Caco-2 (cell line): ENCODE measurements at regions not wholly inside any gene's neighbourhood (a gene's known extent, or its start where the extent isn't known, plus 50 kb on each side); places are given as distances from the start of the nearest gene placed in this dataset.

Experiments
- BruUV-seq: library from RNA; stranded (reverse); fragments of 400-500 nt; replicated peaks from 2 replicates; lab custom pipeline; 2021; lab: Mats Ljungman, UMichigan
- CTCF ChIA-PET: fragments of 300-600 bp; sonication (Branson Sonifier 250); formaldehyde crosslinking; loops from one replicate; lab custom pipeline; 2022; ENCODE audit warnings: antibody characterized with exemption; lab: Charles Lee
- POLR2A ChIA-PET: fragments of 300-600 bp; sonication (Branson Sonifier 250); formaldehyde crosslinking; loops from one replicate; lab custom pipeline; 2022; ENCODE audit warnings: antibody characterized with exemption; lab: Charles Lee
- DNase-seq, 2 experiments: peaks; one replicate each; pipeline versions ENCODE4 v3.0.0 to v3.0.0-alpha.2; 2020 to 2022
- H3K27me3 ChIP-seq: replicated peaks from 2 replicates; pipeline ENCODE4 v1.6.0; 2011; ENCODE audit warnings: low read length; ENCODE audit not compliant: control insufficient read depth, insufficient read depth
- H3K36me3 ChIP-seq: 2 replicates; pipeline ENCODE4 v1.5.1; 2011; ENCODE audit warnings: low read length; ENCODE audit not compliant: control insufficient read depth, insufficient read depth
- H3K4me1 ChIP-seq: fragments of 250-450 bp; sonication (Bioruptor Pico); 2 replicates; pipeline ENCODE4 v1.5.1; 2020; ENCODE audit warnings: mild to moderate bottlenecking
- H3K4me3 ChIP-seq: 2 replicates; pipeline ENCODE4 v1.5.1; 2011; ENCODE audit warnings: low read depth, mild to moderate bottlenecking, control low read depth, low read length
- H3K9me3 ChIP-seq: fragments of 250-450 bp; sonication (Bioruptor Pico); 2 replicates; pipeline ENCODE4 v1.5.1; 2020; ENCODE audit warnings: mild to moderate bottlenecking, moderate library complexity
- H3K27ac Mint-ChIP-seq: one replicate; pipeline ENCODE4 v1.8.0; 2022; ENCODE audit warnings: mixed read lengths; ENCODE audit not compliant: unreplicated experiment
- H3K27me3 Mint-ChIP-seq: one replicate; pipeline ENCODE4 v1.8.0; 2022; ENCODE audit warnings: mixed read lengths; ENCODE audit not compliant: insufficient read depth, unreplicated experiment
- H3K36me3 Mint-ChIP-seq: one replicate; pipeline ENCODE4 v1.8.0; 2022; ENCODE audit warnings: mild to moderate bottlenecking, mixed read lengths; ENCODE audit not compliant: insufficient read depth, unreplicated experiment
- H3K4me1 Mint-ChIP-seq: one replicate; pipeline ENCODE4 v1.8.0; 2022; ENCODE audit warnings: low read depth, mixed read lengths; ENCODE audit not compliant: unreplicated experiment
- H3K4me3 Mint-ChIP-seq: one replicate; pipeline ENCODE4 v1.8.0; 2022; ENCODE audit warnings: mild to moderate bottlenecking, moderate library complexity, mixed read lengths; ENCODE audit not compliant: unreplicated experiment
- H3K9me3 Mint-ChIP-seq: one replicate; pipeline ENCODE4 v1.8.0; 2022; ENCODE audit warnings: mixed read lengths; ENCODE audit not compliant: unreplicated experiment
- CTCF ChIP-seq, 2 experiments: fragments of 200-600 bp in 1 of 2; IDR thresholded peaks; 1 replicate in 1 of 2; 2 replicates in 1 of 2; pipeline versions ENCODE4 v1.5.1 to v1.8.0; 2011 to 2022; ENCODE audit warnings: antibody characterized with exemption in 1 of 2, control low read depth in 1 of 2, inconsistent platforms in 1 of 2, low read depth in 1 of 2, low read length in 1 of 2, mild to moderate bottlenecking in 1 of 2, moderate library complexity in 1 of 2; ENCODE audit not compliant: insufficient read depth in 1 of 2, severe bottlenecking in 1 of 2, unreplicated experiment in 1 of 2
- intact Hi-C: fragments of 100-400 bp; cut with micrococcal nuclease; formaldehyde crosslinking; loops from one replicate; pipeline ENCODE4 v1.10.0; 2022; ENCODE audit not compliant: unreplicated experiment

DNA sequence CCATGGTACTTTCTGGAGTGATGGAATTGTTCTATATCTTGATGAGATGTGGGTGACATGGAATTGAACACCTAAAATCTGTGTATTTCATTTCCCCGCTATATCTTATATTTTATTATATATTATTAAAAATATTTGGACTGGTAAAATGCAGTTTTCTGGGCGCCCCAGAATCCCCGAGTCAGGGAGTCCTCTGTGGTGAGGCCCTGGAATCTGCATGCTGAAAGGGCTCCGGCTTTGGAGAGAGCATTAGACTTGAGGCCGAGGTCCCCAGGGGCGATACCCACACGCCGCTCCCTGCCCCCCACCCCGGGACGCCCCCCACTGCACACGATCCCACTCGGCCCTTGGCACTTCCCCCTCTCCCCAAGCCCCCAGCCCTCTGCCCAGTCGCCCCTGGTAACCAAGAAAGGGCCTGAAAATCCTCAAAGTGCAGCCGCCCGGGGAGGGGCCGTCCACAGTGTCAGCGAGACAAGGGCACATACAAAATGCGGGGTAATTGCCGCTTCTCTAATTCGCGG lies 126.0 kb downstream of the ZFP36L2 start:
- intact Hi-C loops, result no loop called here
- POLR2A ChIA-PET, result no interaction called here
- Histone ChIP-seq H3K4me1 (no peaks in the 10 kb centered on the region), H3K27me3 (no peaks in the 10 kb centered on the region), H3K36me3 (no peaks in the 10 kb centered on the region), H3K4me3 (no peak overlapping the region), H3K9me3 (peaks cover 6% of the 10 kb centered on the region)
- Mint-ChIP-seq H3K4me3 (no peak overlapping the region), H3K4me1 (no peaks in the 10 kb centered on the region), H3K27me3 (no peaks in the 10 kb centered on the region), H3K36me3 (peaks cover 5% of the 10 kb centered on the region), H3K27ac (no peak overlapping the region), H3K9me3 (peaks cover 26% of the 10 kb centered on the region)
- no TSS peak for BruUV-seq
- CTCF ChIA-PET, result no interaction called here
- DNase-seq, result no peak
- TF ChIP-seq CTCF (IDR thresholded peaks at IDR 0.05; ENCODE audit: insufficient read depth in 1 of 2, low read depth in 1 of 2, low read length in 1 of 2, severe bottlenecking in 1 of 2, unreplicated experiment in 1 of 2), result no peak

GRCh38 chr2:43099797-43100196 lies 126.6 kb downstream of the ZFP36L2 start:
- no peak overlapping the region for H3K4me3 ChIP-seq
- Mint-ChIP-seq H3K27ac (no peak overlapping the region), H3K9me3 (peaks cover 28% of the 10 kb centered on the region), H3K36me3 (peaks cover 5% of the 10 kb centered on the region), H3K4me3 (no peak overlapping the region), H3K27me3 (no peaks in the 10 kb centered on the region), H3K4me1 (no peaks in the 10 kb centered on the region)
- no peaks in the 10 kb centered on the region for H3K4me1 ChIP-seq
- no peak for TF ChIP-seq CTCF (IDR thresholded peaks at IDR 0.05; ENCODE audit: insufficient read depth in 1 of 2, low read depth in 1 of 2, low read length in 1 of 2, severe bottlenecking in 1 of 2, unreplicated experiment in 1 of 2)
- no peaks in the 10 kb centered on the region for H3K36me3 ChIP-seq
- CTCF ChIA-PET, result no interaction called here
- intact Hi-C loops, result no loop called here
- H3K9me3 ChIP-seq, result peaks cover 6% of the 10 kb centered on the region
- DNase-seq, result no peak
- BruUV-seq, result no TSS peak
- no peaks in the 10 kb centered on the region for H3K27me3 ChIP-seq
- POLR2A ChIA-PET, result no interaction called here

DNA sequence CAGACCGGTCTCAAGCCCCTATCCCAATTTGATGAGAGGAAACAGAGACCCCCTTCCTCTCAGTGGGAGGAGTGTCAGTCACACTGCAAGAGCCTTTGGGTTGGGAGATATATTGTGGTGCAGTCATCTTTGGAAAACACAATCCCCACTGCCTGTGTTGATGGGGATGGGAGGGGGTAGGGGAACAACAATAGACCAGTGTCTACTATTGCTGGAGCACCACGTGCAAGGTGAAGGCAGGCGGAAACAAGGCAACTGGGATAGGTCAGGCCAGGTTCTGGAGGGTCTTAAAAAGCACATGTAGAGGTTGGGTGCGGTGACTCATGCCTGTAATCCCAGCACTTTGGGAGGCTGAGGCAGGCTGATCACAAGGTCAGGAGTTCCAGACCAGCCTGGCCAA lies 127.9 kb downstream of the ZFP36L2 start:
- BruUV-seq, result no TSS peak
- CTCF ChIA-PET, result interaction anchor here (0.5 to 0.8 kb wide), 3 partner anchors 10 to 434 kb away, joined by 3 to 4 read pairs (median 3); no protein-coding TSS in a partner anchor
- H3K27me3 Mint-ChIP-seq, result no peaks in the 10 kb centered on the region

More for the DNA sequence above, 127.9 kb downstream of the ZFP36L2 start:
- Mint-ChIP-seq H3K4me3 (no peak overlapping the region), H3K36me3 (peaks cover 7% of the 10 kb centered on the region), H3K4me1 (no peaks in the 10 kb centered on the region), H3K9me3 (peaks cover 27% of the 10 kb centered on the region), H3K27ac (no peak overlapping the region)
- peaks cover 6% of the 10 kb centered on the region for H3K9me3 ChIP-seq
- TF ChIP-seq CTCF (IDR thresholded peaks at IDR 0.05; ENCODE audit: insufficient read depth in 1 of 2, low read depth in 1 of 2, low read length in 1 of 2, severe bottlenecking in 1 of 2, unreplicated experiment in 1 of 2), result no peak
- no peak for DNase-seq
- intact Hi-C loops, result no loop called here
- POLR2A ChIA-PET, result no interaction called here
- H3K4me1 ChIP-seq, result no peaks in the 10 kb centered on the region
- no peaks in the 10 kb centered on the region for H3K36me3 ChIP-seq
- H3K4me3 ChIP-seq, result no peak overlapping the region
- H3K27me3 ChIP-seq, result no peaks in the 10 kb centered on the region
